ENCODE measurements at regions not wholly inside any gene's neighbourhood (a gene's known extent, or its start where the extent isn't known, plus 50 kb on each side); places are given as distances from the start of the nearest gene placed in this dataset.

GRCh38 chr12:124668602-124669001, 101.2 kb upstream of the NCOR2 start (continued):
- TF ChIP-seq EGR1 (IDR thresholded peaks at IDR 0.05; ENCODE audit: low read depth in 2 of 2) (no peak), MAX (IDR thresholded peaks at IDR 0.05) (no peak), HNF4A (conservative IDR thresholded peaks at IDR 0.05) (no peak)

GRCh38 chr12:124667506-124668326, 100.3 kb upstream of the NCOR2 start:
- TF ChIP-seq HNF4G (IDR thresholded peaks at IDR 0.05): no peak
- no peak for TF ChIP-seq NR2F2 (IDR thresholded peaks at IDR 0.05)
- no peak for TF ChIP-seq CTCF (IDR thresholded peaks at IDR 0.05; ENCODE audit: low read depth, low read length, missing input control)
- H3K9me3 ChIP-seq (ENCODE audit: control insufficient read depth in 4 of 4, low read length in 3 of 4): peaks cover 0 to 6% (median 3%) of the 10 kb centered on the region in 4 donors
- H3K4me1 ChIP-seq (ENCODE audit: control insufficient read depth in 4 of 4, insufficient read depth in 4 of 4, low read length in 3 of 4): no peaks in the 10 kb centered on the region
- WGBS: 85% methylated on average over 21 of the region's 21 CpGs
- H3K36me3 ChIP-seq (ENCODE audit: control insufficient read depth in 4 of 4, insufficient read depth in 3 of 4, low read depth in 1 of 4, low read length in 3 of 4): no peaks in the 10 kb centered on the region
- H3K27ac ChIP-seq (ENCODE audit: low read depth in 1 of 2, low read length in 2 of 2): no peak overlapping the region
- no peak overlapping the region for H3K4me3 ChIP-seq (ENCODE audit: low read depth in 1 of 3, low read length in 3 of 3)
- no peak overlapping the region for H3K9ac ChIP-seq (ENCODE audit: low read depth in 1 of 2, low read length in 2 of 2)
- no peaks in the 10 kb centered on the region for H3K27me3 ChIP-seq (ENCODE audit: control insufficient read depth in 4 of 4, insufficient read depth in 4 of 4, low read length in 3 of 4)
- no peak for DNase-seq (ENCODE audit: low spot score)

DNA sequence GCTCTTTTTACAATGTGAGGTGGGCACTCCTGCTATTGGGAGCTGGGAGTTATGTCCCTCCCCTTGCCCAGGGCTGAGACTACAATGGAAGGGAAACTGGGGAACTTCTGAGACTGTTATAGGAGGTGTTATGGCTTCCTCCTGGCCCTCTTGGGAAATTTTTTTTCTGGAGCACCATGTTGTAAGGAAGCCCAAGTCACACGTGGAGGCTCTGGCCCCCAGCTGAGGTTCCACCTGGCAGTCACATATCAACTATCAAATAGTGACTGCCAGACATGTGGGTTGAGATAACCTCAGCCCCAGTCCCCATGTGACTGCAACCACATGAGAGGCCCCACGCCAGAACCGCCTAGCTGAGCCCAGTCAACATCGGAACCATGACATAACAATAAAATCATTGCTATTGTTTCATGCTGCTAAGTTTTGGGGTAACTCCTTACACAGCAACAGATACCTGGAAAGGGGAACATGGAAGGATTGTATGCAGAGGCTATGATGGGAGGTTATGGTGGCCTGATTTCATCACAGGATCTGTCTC, 99.4 kb upstream of the NCOR2 start:
- Histone ChIP-seq H3K36me3 (ENCODE audit: control insufficient read depth in 4 of 4, insufficient read depth in 3 of 4, low read depth in 1 of 4, low read length in 3 of 4) (no peaks in the 10 kb centered on the region), H3K27ac (ENCODE audit: low read depth in 1 of 2, low read length in 2 of 2) (no peak overlapping the region), H3K27me3 (ENCODE audit: control insufficient read depth in 4 of 4, insufficient read depth in 4 of 4, low read length in 3 of 4) (no peaks in the 10 kb centered on the region), H3K9me3 (ENCODE audit: control insufficient read depth in 4 of 4, low read length in 3 of 4) (peaks cover 0 to 6% (median 3%) of the 10 kb centered on the region in 4 donors), H3K4me3 (ENCODE audit: low read depth in 1 of 3, low read length in 3 of 3) (no peak overlapping the region), H3K4me1 (ENCODE audit: control insufficient read depth in 4 of 4, insufficient read depth in 4 of 4, low read length in 3 of 4) (no peaks in the 10 kb centered on the region), H3K9ac (ENCODE audit: low read depth in 1 of 2, low read length in 2 of 2) (no peak overlapping the region)
- 93% methylated on average over 4 of the region's 4 CpGs for WGBS
- TF ChIP-seq, protein P1, sequence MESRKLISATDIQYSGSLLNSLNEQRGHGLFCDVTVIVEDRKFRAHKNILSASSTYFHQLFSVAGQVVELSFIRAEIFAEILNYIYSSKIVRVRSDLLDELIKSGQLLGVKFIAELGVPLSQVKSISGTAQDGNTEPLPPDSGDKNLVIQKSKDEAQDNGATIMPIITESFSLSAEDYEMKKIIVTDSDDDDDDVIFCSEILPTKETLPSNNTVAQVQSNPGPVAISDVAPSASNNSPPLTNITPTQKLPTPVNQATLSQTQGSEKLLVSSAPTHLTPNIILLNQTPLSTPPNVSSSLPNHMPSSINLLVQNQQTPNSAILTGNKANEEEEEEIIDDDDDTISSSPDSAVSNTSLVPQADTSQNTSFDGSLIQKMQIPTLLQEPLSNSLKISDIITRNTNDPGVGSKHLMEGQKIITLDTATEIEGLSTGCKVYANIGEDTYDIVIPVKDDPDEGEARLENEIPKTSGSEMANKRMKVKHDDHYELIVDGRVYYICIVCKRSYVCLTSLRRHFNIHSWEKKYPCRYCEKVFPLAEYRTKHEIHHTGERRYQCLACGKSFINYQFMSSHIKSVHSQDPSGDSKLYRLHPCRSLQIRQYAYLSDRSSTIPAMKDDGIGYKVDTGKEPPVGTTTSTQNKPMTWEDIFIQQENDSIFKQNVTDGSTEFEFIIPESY (IDR thresholded peaks at IDR 0.05): no peak
- TF ChIP-seq FOXA2 (IDR thresholded peaks at IDR 0.05) (no peak), CTCF (IDR thresholded peaks at IDR 0.05; ENCODE audit: low read depth, low read length, missing input control) (no peak), HNF4G (IDR thresholded peaks at IDR 0.05) (no peak), MAX (IDR thresholded peaks at IDR 0.05) (no peak), GABPA (IDR thresholded peaks at IDR 0.05 in 1 of 2, conservative IDR thresholded peaks at IDR 0.05 in 1 of 2) (no peak), TAF1 (conservative IDR thresholded peaks at IDR 0.05) (no peak), EGR1 (IDR thresholded peaks at IDR 0.05; ENCODE audit: low read depth in 2 of 2) (no peak), RAD21 (IDR thresholded peaks at IDR 0.05) (no peak), NR2F2 (IDR thresholded peaks at IDR 0.05) (no peak), YY1 (IDR thresholded peaks at IDR 0.05) (no peak), JUND (IDR thresholded peaks at IDR 0.05) (no peak), RXRA (IDR thresholded peaks at IDR 0.05) (no peak), SP1 (IDR thresholded peaks at IDR 0.05) (no peak), FOXA1 (IDR thresholded peaks at IDR 0.05) (no peak), HNF4A (conservative IDR thresholded peaks at IDR 0.05) (no peak)
- TF ChIP-seq, protein P2, sequence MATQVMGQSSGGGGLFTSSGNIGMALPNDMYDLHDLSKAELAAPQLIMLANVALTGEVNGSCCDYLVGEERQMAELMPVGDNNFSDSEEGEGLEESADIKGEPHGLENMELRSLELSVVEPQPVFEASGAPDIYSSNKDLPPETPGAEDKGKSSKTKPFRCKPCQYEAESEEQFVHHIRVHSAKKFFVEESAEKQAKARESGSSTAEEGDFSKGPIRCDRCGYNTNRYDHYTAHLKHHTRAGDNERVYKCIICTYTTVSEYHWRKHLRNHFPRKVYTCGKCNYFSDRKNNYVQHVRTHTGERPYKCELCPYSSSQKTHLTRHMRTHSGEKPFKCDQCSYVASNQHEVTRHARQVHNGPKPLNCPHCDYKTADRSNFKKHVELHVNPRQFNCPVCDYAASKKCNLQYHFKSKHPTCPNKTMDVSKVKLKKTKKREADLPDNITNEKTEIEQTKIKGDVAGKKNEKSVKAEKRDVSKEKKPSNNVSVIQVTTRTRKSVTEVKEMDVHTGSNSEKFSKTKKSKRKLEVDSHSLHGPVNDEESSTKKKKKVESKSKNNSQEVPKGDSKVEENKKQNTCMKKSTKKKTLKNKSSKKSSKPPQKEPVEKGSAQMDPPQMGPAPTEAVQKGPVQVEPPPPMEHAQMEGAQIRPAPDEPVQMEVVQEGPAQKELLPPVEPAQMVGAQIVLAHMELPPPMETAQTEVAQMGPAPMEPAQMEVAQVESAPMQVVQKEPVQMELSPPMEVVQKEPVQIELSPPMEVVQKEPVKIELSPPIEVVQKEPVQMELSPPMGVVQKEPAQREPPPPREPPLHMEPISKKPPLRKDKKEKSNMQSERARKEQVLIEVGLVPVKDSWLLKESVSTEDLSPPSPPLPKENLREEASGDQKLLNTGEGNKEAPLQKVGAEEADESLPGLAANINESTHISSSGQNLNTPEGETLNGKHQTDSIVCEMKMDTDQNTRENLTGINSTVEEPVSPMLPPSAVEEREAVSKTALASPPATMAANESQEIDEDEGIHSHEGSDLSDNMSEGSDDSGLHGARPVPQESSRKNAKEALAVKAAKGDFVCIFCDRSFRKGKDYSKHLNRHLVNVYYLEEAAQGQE (IDR thresholded peaks at IDR 0.05): no peak
- TF ChIP-seq, protein P3, sequence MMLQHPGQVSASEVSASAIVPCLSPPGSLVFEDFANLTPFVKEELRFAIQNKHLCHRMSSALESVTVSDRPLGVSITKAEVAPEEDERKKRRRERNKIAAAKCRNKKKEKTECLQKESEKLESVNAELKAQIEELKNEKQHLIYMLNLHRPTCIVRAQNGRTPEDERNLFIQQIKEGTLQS (IDR thresholded peaks at IDR 0.05): no peak
- no peak for DNase-seq (ENCODE audit: low spot score)

Measured in liver (tissue), 8 donors.